ENCODE measurements at regions not wholly inside any gene's neighbourhood (a gene's known extent, or its start where the extent isn't known, plus 50 kb on each side); places are given as distances from the start of the nearest gene placed in this dataset.

DNA sequence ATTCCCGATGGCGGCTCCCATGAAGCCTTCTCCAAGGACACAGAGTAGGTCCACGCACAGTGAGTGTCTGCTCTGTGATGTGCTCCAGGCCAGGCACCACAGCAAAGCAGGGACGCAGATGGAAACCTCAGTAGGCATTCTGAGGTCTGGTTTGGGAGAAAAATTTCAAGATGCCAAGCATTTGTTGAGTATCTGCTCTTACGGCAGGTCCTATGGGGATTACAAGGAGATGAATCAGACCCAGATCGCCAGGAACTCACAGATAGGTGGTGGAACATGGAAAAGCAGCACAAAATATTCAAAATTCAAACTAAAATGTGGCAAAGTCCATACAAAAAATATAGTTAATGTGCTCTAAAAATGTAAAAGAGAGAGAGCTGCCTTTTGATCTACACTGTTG is 684.9 kb upstream of the TMEM132C start:
- ATAC-seq (no peak), DNase-seq (no peak)
- Histone ChIP-seq H3K9me3 (no peaks in the 10 kb centered on the region), H3K4me1 (no peaks in the 10 kb centered on the region), H3K27ac (no peak overlapping the region), H3K36me3 (no peaks in the 10 kb centered on the region), H3K27me3 (no peaks in the 10 kb centered on the region), H3K4me3 (no peak overlapping the region)
- TF ChIP-seq POLR2A (IDR thresholded peaks at IDR 0.05): no peak
- TF ChIP-seq, protein P1, sequence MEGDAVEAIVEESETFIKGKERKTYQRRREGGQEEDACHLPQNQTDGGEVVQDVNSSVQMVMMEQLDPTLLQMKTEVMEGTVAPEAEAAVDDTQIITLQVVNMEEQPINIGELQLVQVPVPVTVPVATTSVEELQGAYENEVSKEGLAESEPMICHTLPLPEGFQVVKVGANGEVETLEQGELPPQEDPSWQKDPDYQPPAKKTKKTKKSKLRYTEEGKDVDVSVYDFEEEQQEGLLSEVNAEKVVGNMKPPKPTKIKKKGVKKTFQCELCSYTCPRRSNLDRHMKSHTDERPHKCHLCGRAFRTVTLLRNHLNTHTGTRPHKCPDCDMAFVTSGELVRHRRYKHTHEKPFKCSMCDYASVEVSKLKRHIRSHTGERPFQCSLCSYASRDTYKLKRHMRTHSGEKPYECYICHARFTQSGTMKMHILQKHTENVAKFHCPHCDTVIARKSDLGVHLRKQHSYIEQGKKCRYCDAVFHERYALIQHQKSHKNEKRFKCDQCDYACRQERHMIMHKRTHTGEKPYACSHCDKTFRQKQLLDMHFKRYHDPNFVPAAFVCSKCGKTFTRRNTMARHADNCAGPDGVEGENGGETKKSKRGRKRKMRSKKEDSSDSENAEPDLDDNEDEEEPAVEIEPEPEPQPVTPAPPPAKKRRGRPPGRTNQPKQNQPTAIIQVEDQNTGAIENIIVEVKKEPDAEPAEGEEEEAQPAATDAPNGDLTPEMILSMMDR (IDR thresholded peaks at IDR 0.05 in 4 of 5, conservative IDR thresholded peaks at IDR 0.05 in 1 of 5): no peak
- in situ Hi-C loops (cut with MboI; ENCODE audit: low sequenced_read_pairs in 4 of 4) (no loop called here), intact Hi-C loops (cut with DNase I; ENCODE audit: low total_unique reads) (no loop called here)

DNA sequence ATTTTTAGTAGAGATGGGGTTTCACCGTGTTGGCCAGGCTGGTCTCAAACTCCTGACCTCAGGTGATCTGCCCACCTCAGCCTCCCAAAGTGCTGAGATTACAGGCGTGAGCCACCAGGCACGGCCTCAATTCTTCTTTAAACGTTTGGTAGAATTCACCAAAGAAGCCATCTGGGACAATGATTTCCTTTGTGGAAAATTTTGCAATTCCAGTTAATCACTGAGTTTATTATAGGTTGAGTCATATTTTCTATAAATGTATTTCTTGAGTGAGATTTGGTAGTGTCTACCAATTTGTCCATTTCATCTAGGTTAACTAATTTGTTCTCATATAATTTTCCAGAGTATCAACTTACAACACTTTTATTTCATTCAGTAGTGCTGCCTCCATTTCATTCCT is 683.9 kb upstream of the TMEM132C start:
- Histone ChIP-seq H3K27me3 (no peaks in the 10 kb centered on the region), H3K36me3 (no peaks in the 10 kb centered on the region), H3K27ac (no peak overlapping the region), H3K9me3 (no peaks in the 10 kb centered on the region), H3K4me1 (no peaks in the 10 kb centered on the region), H3K4me3 (no peak overlapping the region)
- TF ChIP-seq POLR2A (IDR thresholded peaks at IDR 0.05): no peak
- TF ChIP-seq, protein P1 (IDR thresholded peaks at IDR 0.05 in 4 of 5, conservative IDR thresholded peaks at IDR 0.05 in 1 of 5): no peak
- DNase-seq (no peak), ATAC-seq (no peak)
- in situ Hi-C loops (cut with MboI; ENCODE audit: low sequenced_read_pairs in 4 of 4) (no loop called here), intact Hi-C loops (cut with DNase I; ENCODE audit: low total_unique reads) (no loop called here)

DNA sequence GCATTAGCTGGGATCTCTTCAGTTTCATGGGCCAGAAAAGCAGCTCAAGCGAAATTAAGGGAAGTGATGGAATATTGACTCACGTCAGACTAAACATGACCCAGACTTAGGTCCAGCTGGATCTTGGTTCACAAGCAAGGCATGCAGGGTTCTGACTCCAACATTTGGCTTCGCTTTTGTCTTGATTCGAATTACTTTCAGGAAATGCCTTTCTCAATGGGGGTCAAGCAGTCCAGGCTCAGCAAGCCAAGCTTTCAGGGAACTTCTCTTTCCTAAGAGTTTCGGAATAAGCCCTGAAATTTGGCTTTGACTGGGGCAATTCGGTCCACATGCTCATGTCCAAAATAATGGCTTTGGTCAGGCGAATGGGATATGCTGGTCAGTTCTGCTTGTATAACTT is 678.7 kb upstream of the TMEM132C start:
- no peak overlapping the region for H3K27ac ChIP-seq
- no peak for DNase-seq
- intact Hi-C loops (cut with DNase I; ENCODE audit: low total_unique reads): no loop called here

GRCh38 chr12:127589541-127589940 is 677.4 kb upstream of the TMEM132C start:
- no peaks in the 10 kb centered on the region for H3K27me3 ChIP-seq
- H3K4me3 ChIP-seq: no peak overlapping the region
- no peaks in the 10 kb centered on the region for H3K9me3 ChIP-seq
- no peak for DNase-seq
- no peak for ATAC-seq
- intact Hi-C loops (cut with DNase I; ENCODE audit: low total_unique reads): no loop called here
- H3K36me3 ChIP-seq: no peaks in the 10 kb centered on the region
- no peaks in the 10 kb centered on the region for H3K4me1 ChIP-seq
- H3K27ac ChIP-seq: no peak overlapping the region
- in situ Hi-C loops (cut with MboI; ENCODE audit: low sequenced_read_pairs in 4 of 4): no loop called here
- no peak for TF ChIP-seq POLR2A (IDR thresholded peaks at IDR 0.05)
- TF ChIP-seq, protein P1 (IDR thresholded peaks at IDR 0.05 in 4 of 5, conservative IDR thresholded peaks at IDR 0.05 in 1 of 5): no peak

More for the DNA sequence above, 678.7 kb upstream of the TMEM132C start:
- no peaks in the 10 kb centered on the region for H3K4me1 ChIP-seq
- no peaks in the 10 kb centered on the region for H3K9me3 ChIP-seq
- no peaks in the 10 kb centered on the region for H3K27me3 ChIP-seq
- no peak for ATAC-seq
- TF ChIP-seq POLR2A (IDR thresholded peaks at IDR 0.05): no peak
- TF ChIP-seq, protein P1 (IDR thresholded peaks at IDR 0.05 in 4 of 5, conservative IDR thresholded peaks at IDR 0.05 in 1 of 5): no peak
- in situ Hi-C loops (cut with MboI; ENCODE audit: low sequenced_read_pairs in 4 of 4): no loop called here
- no peak overlapping the region for H3K4me3 ChIP-seq
- H3K36me3 ChIP-seq: no peaks in the 10 kb centered on the region

- H3K27me3 ChIP-seq: no peaks in the 10 kb centered on the region
Measured at GRCh38 chr12:127590868-127591267, 676.1 kb upstream of the TMEM132C start.

More at GRCh38 chr12:127590868-127591267, 676.1 kb upstream of the TMEM132C start:
- ATAC-seq (no peak), DNase-seq (no peak)
- TF ChIP-seq, protein P1 (IDR thresholded peaks at IDR 0.05 in 4 of 5, conservative IDR thresholded peaks at IDR 0.05 in 1 of 5): no peak
- no peak for TF ChIP-seq POLR2A (IDR thresholded peaks at IDR 0.05)
- no peak overlapping the region for H3K4me3 ChIP-seq
- H3K4me1 ChIP-seq: no peaks in the 10 kb centered on the region
- H3K36me3 ChIP-seq: no peaks in the 10 kb centered on the region
- H3K27ac ChIP-seq: no peak overlapping the region
- intact Hi-C loops (cut with DNase I; ENCODE audit: low total_unique reads) (no loop called here), in situ Hi-C loops (cut with MboI; ENCODE audit: low sequenced_read_pairs in 4 of 4) (no loop called here)
- no peaks in the 10 kb centered on the region for H3K9me3 ChIP-seq

Measured in gastrocnemius medialis (tissue), 4 donors.